ENCODE measurements at regions not wholly inside any gene's neighbourhood (a gene's known extent, or its start where the extent isn't known, plus 50 kb on each side); places are given as distances from the start of the nearest gene placed in this dataset.

GRCh38 chr7:121578669-121579068, 182.6 kb upstream of the FAM3C start:
- TF ChIP-seq CTCF (IDR thresholded peaks at IDR 0.05) (no peak), POLR2A (IDR thresholded peaks at IDR 0.05) (no peak), POLR2AphosphoS5 (IDR thresholded peaks at IDR 0.05) (no peak)

Measured in breast epithelium (tissue), 3 donors.